Neuronal stem cell (in vitro differentiated cells): ENCODE measurements at regions not wholly inside any gene's neighbourhood (a gene's known extent, or its start where the extent isn't known, plus 50 kb on each side); places are given as distances from the start of the nearest gene placed in this dataset.

Source experiments
- DNase-seq: peaks from one replicate; pipeline ENCODE4 v3.0.0-alpha.2; 2013; ENCODE audit warnings: low spot score
- H2AFZ ChIP-seq: one replicate; pipeline ENCODE4 v1.6.1; 2013; ENCODE audit warnings: mild to moderate bottlenecking, low read length, inconsistent platforms
- H2AK5ac ChIP-seq: 2 replicates; pipeline ENCODE4 v1.6.1; 2013; ENCODE audit warnings: low read depth, mild to moderate bottlenecking, inconsistent platforms, low read length, moderate library complexity, mixed read lengths
- H2BK120ac ChIP-seq: 2 replicates; pipeline ENCODE4 v1.6.1; 2013; ENCODE audit warnings: low read depth, mild to moderate bottlenecking, inconsistent platforms, low read length, moderate library complexity, mixed read lengths
- H2BK12ac ChIP-seq: one replicate; pipeline ENCODE4 v1.6.1; 2013; ENCODE audit warnings: low read length, inconsistent platforms
- H2BK15ac ChIP-seq: 2 replicates; pipeline ENCODE4 v1.6.1; 2013; ENCODE audit warnings: mild to moderate bottlenecking, low read length, inconsistent platforms, mixed read lengths
- H2BK5ac ChIP-seq: one replicate; pipeline ENCODE4 v1.6.1; 2013; ENCODE audit warnings: inconsistent platforms, mild to moderate bottlenecking, low read length, moderate library complexity
- H3K14ac ChIP-seq: one replicate; pipeline ENCODE4 v1.6.1; 2013; ENCODE audit warnings: low read length, inconsistent platforms
- H3K18ac ChIP-seq: 2 replicates; pipeline ENCODE4 v1.6.1; 2013; ENCODE audit warnings: low read length, inconsistent platforms
- H3K23ac ChIP-seq: 2 replicates; pipeline ENCODE4 v1.6.1; 2013; ENCODE audit warnings: low read depth, mild to moderate bottlenecking, mixed read lengths, low read length, inconsistent platforms; ENCODE audit not compliant: poor library complexity
- H3K27ac ChIP-seq: replicated peaks from 3 replicates; pipeline ENCODE4 v1.5.1; 2013; ENCODE audit warnings: low read length, inconsistent platforms
- H3K27me3 ChIP-seq, 3 experiments: 2 replicates each; pipeline ENCODE4 v1.6.1; 2013; ENCODE audit warnings: low read length in 3 of 3, mild to moderate bottlenecking in 2 of 3, inconsistent platforms in 1 of 3, low read depth in 1 of 3, mixed read lengths in 1 of 3, moderate library complexity in 1 of 3; ENCODE audit not compliant: control insufficient read depth in 3 of 3, insufficient read depth in 3 of 3
- H3K36me3 ChIP-seq, 2 donors: replicated peaks in 1 of 2; 2 replicates each; pipeline ENCODE4 v1.6.1; 2013; ENCODE audit warnings: low read length in 2 of 2; ENCODE audit not compliant: control insufficient read depth in 2 of 2, insufficient read depth in 2 of 2
- H3K4ac ChIP-seq: 2 replicates; pipeline ENCODE4 v1.6.1; 2013; ENCODE audit warnings: inconsistent platforms, mild to moderate bottlenecking, low read length, moderate library complexity
- H3K4me1 ChIP-seq, 2 donors: 1 replicate in 1 of 2; 2 replicates in 1 of 2; pipeline ENCODE4 v1.6.1; 2013; ENCODE audit warnings: low read length in 2 of 2, low read depth in 1 of 2; ENCODE audit not compliant: control insufficient read depth in 2 of 2, insufficient read depth in 1 of 2
- H3K4me2 ChIP-seq: one replicate; pipeline ENCODE4 v1.6.1; 2013; ENCODE audit warnings: mild to moderate bottlenecking, low read length, inconsistent platforms; ENCODE audit not compliant: insufficient read depth, poor library complexity, severe bottlenecking
- H3K4me3 ChIP-seq, 2 donors: 2 replicates each; pipeline ENCODE4 v1.5.1; 2013; ENCODE audit warnings: low read length in 2 of 2, mild to moderate bottlenecking in 2 of 2, inconsistent platforms in 1 of 2, moderate library complexity in 1 of 2
- H3K79me1 ChIP-seq: one replicate; pipeline ENCODE4 v1.6.1; 2013; ENCODE audit warnings: low read depth, mild to moderate bottlenecking, inconsistent platforms, low read length, moderate library complexity
- H3K9ac ChIP-seq: one replicate; pipeline ENCODE4 v1.6.1; 2013; ENCODE audit warnings: mild to moderate bottlenecking, low read depth, low read length, inconsistent platforms; ENCODE audit not compliant: poor library complexity
- H3K9me3 ChIP-seq, 2 donors: replicated peaks in 1 of 2; 2 replicates each; pipeline versions ENCODE3 to v1.6.1; 2013; ENCODE audit warnings: low read length in 2 of 2, mild to moderate bottlenecking in 2 of 2, inconsistent platforms in 1 of 2, low read depth in 1 of 2, mixed read lengths in 1 of 2, moderate library complexity in 1 of 2; ENCODE audit not compliant: control insufficient read depth in 2 of 2, insufficient read depth in 1 of 2
- H4K8ac ChIP-seq: one replicate; pipeline ENCODE4 v1.6.1; 2013; ENCODE audit warnings: low read depth, mild to moderate bottlenecking, inconsistent platforms, low read length, moderate library complexity
- H4K91ac ChIP-seq: one replicate; pipeline ENCODE4 v1.6.1; 2013; ENCODE audit warnings: low read length, low read depth, mild to moderate bottlenecking, inconsistent platforms; ENCODE audit not compliant: poor library complexity
- WGBS, 2 donors: extraction: QIAGEN DNeasy Blood & Tissue Kit; methylation state at CpG; one replicate each; pipeline ENCODE4 v1.1.7; 2013; ENCODE audit warnings: missing lambda C conversion rate in 2 of 2, mixed read lengths in 1 of 2; ENCODE audit not compliant: insufficient read length in 2 of 2, insufficient replicate concordance in 1 of 2; ENCODE audit errors: extremely low coverage in 2 of 2; 5-methylcytosine and 5-hydroxymethylcytosine counted together

- no peak overlapping the region for H3K18ac ChIP-seq
- no peak overlapping the region for H3K23ac ChIP-seq
- no peak for DNase-seq
- no peak overlapping the region for H3K14ac ChIP-seq
- H3K27ac ChIP-seq, result no peak overlapping the region
- peaks cover 0 to 14% of the 10 kb centered on the region in 2 donors for H3K9me3 ChIP-seq
- no peak overlapping the region for H2BK12ac ChIP-seq
- H4K8ac ChIP-seq, result no peak overlapping the region
- H3K4me2 ChIP-seq, result no peak overlapping the region
- no peak overlapping the region for H3K4ac ChIP-seq
- H3K79me1 ChIP-seq, result no peaks in the 10 kb centered on the region
- H2AK5ac ChIP-seq, result no peak overlapping the region
- H3K4me1 ChIP-seq, result peaks cover 4 to 25% of the 10 kb centered on the region in 2 donors
- H3K27me3 ChIP-seq, result peaks cover 0 to 4% (median 0%) of the 10 kb centered on the region in 3 experiments
- no peak overlapping the region for H4K91ac ChIP-seq
- no peaks in the 10 kb centered on the region for H3K36me3 ChIP-seq
- no peak overlapping the region for H2BK5ac ChIP-seq
- peak overlapping the region; percentile 46 for H3K9ac ChIP-seq
- H2BK15ac ChIP-seq, result no peak overlapping the region
- no peak overlapping the region for H2BK120ac ChIP-seq
- H2AFZ ChIP-seq, result peak overlapping the region; percentile 80
- no peak overlapping the region for H3K4me3 ChIP-seq
- no CpG with 5 or more reads among the region's 7 CpGs for WGBS, 2 donors
These were observed 179.7 kb downstream of the PTPN20 start for GRCh38 chr10:47090903-47091302.

- H3K4me2 ChIP-seq, result no peak overlapping the region
- H3K4me1 ChIP-seq, result peaks cover 4 to 25% of the 10 kb centered on the region in 2 donors
- no peaks in the 10 kb centered on the region for H3K79me1 ChIP-seq
- H3K14ac ChIP-seq, result no peak overlapping the region
- H2BK5ac ChIP-seq, result no peak overlapping the region
- WGBS, 2 donors, result no CpG with 5 or more reads among the region's 2 CpGs
- peaks cover 0 to 14% of the 10 kb centered on the region in 2 donors for H3K9me3 ChIP-seq
- H2AFZ ChIP-seq, result peak overlapping the region; percentile 80
- no peak overlapping the region for H2AK5ac ChIP-seq
- H3K4ac ChIP-seq, result no peak overlapping the region
- H3K27ac ChIP-seq, result no peak overlapping the region
- H4K8ac ChIP-seq, result no peak overlapping the region
- H3K9ac ChIP-seq, result no peak overlapping the region
- H3K4me3 ChIP-seq, result no peak overlapping the region
- no peak for DNase-seq
- H3K23ac ChIP-seq, result no peak overlapping the region
- H3K18ac ChIP-seq, result no peak overlapping the region
- H3K36me3 ChIP-seq, result no peaks in the 10 kb centered on the region
- H2BK15ac ChIP-seq, result no peak overlapping the region
- peaks cover 0 to 4% (median 0%) of the 10 kb centered on the region in 3 experiments for H3K27me3 ChIP-seq
- H2BK120ac ChIP-seq, result no peak overlapping the region
- H4K91ac ChIP-seq, result no peak overlapping the region
- H2BK12ac ChIP-seq, result no peak overlapping the region
These were observed 180.2 kb downstream of the PTPN20 start for GRCh38 chr10:47091421-47091820.

GRCh38 chr10:47092376-47092775, 181.1 kb downstream of the PTPN20 start:
- Histone ChIP-seq H4K8ac (no peak overlapping the region), H3K4me1 (peaks cover 4 to 25% of the 10 kb centered on the region in 2 donors), H3K79me1 (no peaks in the 10 kb centered on the region), H2BK5ac (no peak overlapping the region), H3K9ac (no peak overlapping the region), H3K23ac (peak overlapping the region; percentile 37), H3K14ac (no peak overlapping the region), H2AK5ac (peak overlapping the region; percentile 86), H4K91ac (no peak overlapping the region), H3K36me3 (no peaks in the 10 kb centered on the region), H3K27me3 (peaks cover 0 to 4% (median 0%) of the 10 kb centered on the region in 3 experiments), H3K4me3 (no peak overlapping the region), H2BK12ac (no peak overlapping the region), H3K9me3 (peaks cover 0 to 14% of the 10 kb centered on the region in 2 donors), H2BK15ac (peak overlapping the region; percentile 62), H2AFZ (peak overlapping the region; percentile 1), H3K18ac (no peak overlapping the region), H2BK120ac (no peak overlapping the region), H3K4me2 (no peak overlapping the region), H3K27ac (no peak overlapping the region), H3K4ac (no peak overlapping the region)
- WGBS, 2 donors, result no CpG with 5 or more reads among the region's 4 CpGs
- DNase-seq, result no peak

GRCh38 chr10:47092831-47093230, 181.6 kb downstream of the PTPN20 start:
- Histone ChIP-seq H3K14ac (no peak overlapping the region), H3K27ac (no peak overlapping the region), H4K91ac (no peak overlapping the region), H2BK12ac (no peak overlapping the region), H3K79me1 (no peaks in the 10 kb centered on the region), H3K36me3 (no peaks in the 10 kb centered on the region), H2BK5ac (no peak overlapping the region), H3K9ac (no peak overlapping the region), H3K4me1 (peaks cover 4 to 25% of the 10 kb centered on the region in 2 donors), H3K9me3 (peaks cover 0 to 14% of the 10 kb centered on the region in 2 donors), H2BK15ac (no peak overlapping the region), H4K8ac (no peak overlapping the region), H2AK5ac (no peak overlapping the region), H2BK120ac (no peak overlapping the region), H3K4ac (no peak overlapping the region), H3K4me3 (no peak overlapping the region), H2AFZ (peak overlapping the region; percentile 1), H3K4me2 (no peak overlapping the region), H3K27me3 (peaks cover 0 to 4% (median 0%) of the 10 kb centered on the region in 3 experiments), H3K18ac (peak overlapping the region; percentile 46), H3K23ac (no peak overlapping the region)
- WGBS, 2 donors, result no CpG with 5 or more reads among the region's 5 CpGs
- DNase-seq, result no peak
